ENCODE measurements at regions not wholly inside any gene's neighbourhood (a gene's known extent, or its start where the extent isn't known, plus 50 kb on each side); places are given as distances from the start of the nearest gene placed in this dataset.
"Not testable (repeated sequence)": the region's sequence is repeated elsewhere in the genome, so short reads cannot be mapped to it uniquely, and the experiment has no call there.

GRCh38 chrX:140064993-140065392 lies 99.7 kb upstream of the CXorf66 start:
- DNase-seq, result no peak

- DNase-seq, result peak; percentile 60
Observed at GRCh38 chrX:140057001-140057411, 91.7 kb upstream of the CXorf66 start.

DNA sequence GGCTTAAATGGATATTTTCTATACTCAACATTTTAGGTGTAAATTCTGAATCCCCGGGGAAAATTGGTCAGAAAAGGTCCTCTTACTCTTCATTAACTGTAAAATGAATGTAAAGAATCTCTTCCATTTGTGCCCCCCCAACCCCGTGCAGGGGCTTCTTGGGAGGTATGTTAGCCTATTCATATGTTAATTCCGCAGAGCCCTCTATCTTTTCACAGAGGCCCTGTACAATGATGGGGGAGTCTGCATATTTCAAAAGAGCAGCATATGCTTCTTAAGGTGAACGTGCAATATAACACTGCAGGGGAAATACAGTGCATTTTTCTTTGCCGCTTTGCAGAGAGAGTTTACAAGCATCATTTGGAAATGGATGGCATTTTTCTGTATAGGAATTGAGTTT lies 88.5 kb upstream of the CXorf66 start:
- no peak for DNase-seq

DNA sequence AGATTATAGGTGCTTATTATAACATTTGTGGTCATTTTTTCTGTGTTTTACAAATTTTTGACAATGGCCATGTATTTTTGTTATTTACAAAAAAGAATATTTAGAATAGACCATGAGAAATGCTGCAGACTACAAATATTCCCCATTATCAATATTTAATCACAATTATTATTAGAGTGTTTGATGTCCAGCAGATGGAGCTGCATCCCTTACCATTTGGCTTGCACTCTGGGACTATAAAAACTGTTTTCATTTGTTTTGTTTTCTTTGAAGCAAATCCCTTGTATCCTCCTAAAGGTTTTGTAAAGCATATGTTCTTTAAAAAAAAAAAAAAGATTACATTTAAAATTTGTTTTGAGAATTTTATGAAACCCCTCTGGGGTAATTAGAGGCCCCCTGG lies 85.6 kb upstream of the CXorf66 start:
- DNase-seq, result peak; percentile 0

GRCh38 chrX:140040386-140040785 lies 75.1 kb upstream of the CXorf66 start:
- no peak for DNase-seq

DNA sequence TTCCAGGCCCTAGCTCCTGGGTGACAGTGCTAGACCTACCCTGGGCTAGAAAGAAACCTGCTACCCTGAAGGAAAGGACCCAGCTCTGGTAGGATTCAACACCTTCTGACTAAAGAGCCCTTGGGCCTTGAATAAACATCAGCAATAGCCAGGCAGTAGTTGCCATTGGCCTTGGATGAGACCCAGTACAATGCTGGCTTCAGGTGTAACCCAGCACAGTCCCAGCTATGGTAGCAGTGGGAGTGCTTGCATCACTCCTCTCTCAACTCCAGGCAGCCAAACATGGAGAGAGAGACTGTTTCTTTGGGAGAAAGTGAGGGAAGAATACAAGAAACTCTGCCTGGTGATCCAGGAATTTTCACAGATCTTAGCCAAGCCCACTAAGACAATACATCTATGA lies 73.5 kb upstream of the CXorf66 start:
- DNase-seq, result no peak

- DNase-seq, result no peak
Observed at GRCh38 chrX:140034916-140035315, 69.6 kb upstream of the CXorf66 start.

- no peak for DNase-seq
Observed at GRCh38 chrX:140022482-140022881, 57.2 kb upstream of the CXorf66 start.

DNA sequence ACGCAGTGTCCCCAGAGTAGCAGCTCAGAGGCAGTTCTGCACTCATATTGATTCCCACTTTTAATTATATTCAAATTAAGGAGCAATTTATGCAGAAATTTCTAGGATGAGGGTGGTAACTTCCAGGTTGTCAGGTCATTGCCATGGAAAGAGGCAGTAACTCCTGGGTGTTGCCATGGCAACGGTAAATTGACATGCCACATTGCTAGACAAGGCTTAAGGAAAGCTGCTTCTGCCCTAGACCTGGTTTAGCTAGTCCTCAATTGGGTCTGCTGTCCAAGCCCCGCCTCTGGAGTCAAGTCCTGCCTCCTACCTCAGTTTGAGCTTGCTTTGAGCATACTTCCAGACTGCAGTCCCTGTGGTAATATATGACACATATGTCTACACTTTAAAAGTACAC lies 53.8 kb upstream of the CXorf66 start:
- DNase-seq, result not testable (repeated sequence)
